Psoas muscle (tissue), 7 donors: ENCODE measurements at regions not wholly inside any gene's neighbourhood (a gene's known extent, or its start where the extent isn't known, plus 50 kb on each side); places are given as distances from the start of the nearest gene placed in this dataset.

Experiments
- ATAC-seq, 4 donors: fragments of 200-7000 bp; cut with Tn5 transposase; one replicate each; pipeline ENCODE4 v1.9.1; 2020; ENCODE audit warnings: moderate library complexity in 3 of 4, mild to moderate bottlenecking in 2 of 4
- DNase-seq, 2 donors: peaks; one replicate each; pipeline ENCODE4 v3.0.0-alpha.2; 2020
- H3K27ac ChIP-seq: fragments of 200-600 bp; one replicate; pipeline ENCODE4 v1.8.0; 2022
- H3K27me3 ChIP-seq, 3 donors: fragments of 200-600 bp in 1 of 3; one replicate each; pipeline versions ENCODE4 v1.6.1 to v1.8.0; 2013 to 2022; ENCODE audit warnings: low read length in 2 of 3, mild to moderate bottlenecking in 2 of 3, moderate library complexity in 1 of 3; ENCODE audit not compliant: insufficient read depth in 3 of 3
- H3K36me3 ChIP-seq, 2 donors: fragments of 200-600 bp in 1 of 2; one replicate each; pipeline versions ENCODE4 v1.6.1 to v1.8.0; 2013 to 2022; ENCODE audit warnings: low read depth in 1 of 2, mild to moderate bottlenecking in 1 of 2, moderate library complexity in 1 of 2; ENCODE audit not compliant: insufficient read depth in 1 of 2
- H3K4me1 ChIP-seq: fragments of 200-600 bp; one replicate; pipeline ENCODE4 v1.8.0; 2022
- H3K4me3 ChIP-seq: fragments of 200-600 bp; one replicate; pipeline ENCODE4 v1.8.0; 2022; ENCODE audit warnings: mild to moderate bottlenecking
- H3K9me3 ChIP-seq: fragments of 200-600 bp; one replicate; pipeline ENCODE4 v1.8.0; 2022
- WGBS, 3 donors: extraction: QIAGEN DNeasy Blood & Tissue Kit; methylation state at CpG; one replicate each; pipeline versions ENCODE4 v1.1.6 to v1.1.7; 2013; 5-methylcytosine and 5-hydroxymethylcytosine counted together
- intact Hi-C, 2 donors: fragments of 100-400 bp; cut with DNase I; formaldehyde crosslinking; loops; one replicate each; pipeline versions ENCODE4 v1.11.0 to v1.14.2; 2022
- TF ChIP-seq, protein P1 (sequence below): fragments of 200-600 bp; IDR thresholded peaks from one replicate; pipeline ENCODE4 v1.8.0; 2022; ENCODE audit warnings: antibody characterized with exemption
- donor health status: healthy with polysubstance abuse.
- donor health status: DM: no; HTN: no; CAD: no; lungs with moderate emphysema.
- donor health status: Bipolar disorder and iron deficiency.
- donor health status: healthy.
- donor health status: DM: yes; HTN: yes; CAD: no.
- donor health status: DM: no; HTN: no; CAD: no.
- donor health status: DM: yes; HTN: yes; CAD: no.

DNA sequence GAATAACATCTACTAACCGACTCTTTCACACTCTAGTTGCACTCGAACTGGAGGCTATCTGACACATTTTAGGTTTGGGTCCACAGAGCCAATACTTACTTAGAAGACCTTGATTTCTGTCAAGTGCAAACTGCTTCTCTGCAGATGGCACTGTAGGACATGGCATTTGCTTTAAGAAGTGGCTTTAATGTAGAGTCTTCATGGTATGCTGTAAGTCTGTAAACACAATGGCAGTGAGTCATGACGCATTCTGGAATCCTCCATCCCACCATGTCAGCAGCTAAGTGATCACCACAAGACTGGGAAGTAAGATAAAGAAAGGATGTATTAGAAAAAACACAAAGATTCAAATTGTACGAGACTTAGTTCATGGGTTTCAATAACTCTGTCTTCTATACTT, 377.0 kb upstream of the NOX3 start:
- Histone ChIP-seq H3K27me3 (no peaks in the 10 kb centered on the region), H3K9me3 (no peaks in the 10 kb centered on the region), H3K36me3 (no peaks in the 10 kb centered on the region), H3K4me1 (no peaks in the 10 kb centered on the region), H3K27ac (no peak overlapping the region), H3K4me3 (no peak overlapping the region)
- TF ChIP-seq, protein P1, sequence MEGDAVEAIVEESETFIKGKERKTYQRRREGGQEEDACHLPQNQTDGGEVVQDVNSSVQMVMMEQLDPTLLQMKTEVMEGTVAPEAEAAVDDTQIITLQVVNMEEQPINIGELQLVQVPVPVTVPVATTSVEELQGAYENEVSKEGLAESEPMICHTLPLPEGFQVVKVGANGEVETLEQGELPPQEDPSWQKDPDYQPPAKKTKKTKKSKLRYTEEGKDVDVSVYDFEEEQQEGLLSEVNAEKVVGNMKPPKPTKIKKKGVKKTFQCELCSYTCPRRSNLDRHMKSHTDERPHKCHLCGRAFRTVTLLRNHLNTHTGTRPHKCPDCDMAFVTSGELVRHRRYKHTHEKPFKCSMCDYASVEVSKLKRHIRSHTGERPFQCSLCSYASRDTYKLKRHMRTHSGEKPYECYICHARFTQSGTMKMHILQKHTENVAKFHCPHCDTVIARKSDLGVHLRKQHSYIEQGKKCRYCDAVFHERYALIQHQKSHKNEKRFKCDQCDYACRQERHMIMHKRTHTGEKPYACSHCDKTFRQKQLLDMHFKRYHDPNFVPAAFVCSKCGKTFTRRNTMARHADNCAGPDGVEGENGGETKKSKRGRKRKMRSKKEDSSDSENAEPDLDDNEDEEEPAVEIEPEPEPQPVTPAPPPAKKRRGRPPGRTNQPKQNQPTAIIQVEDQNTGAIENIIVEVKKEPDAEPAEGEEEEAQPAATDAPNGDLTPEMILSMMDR: no peak
- intact Hi-C loops: no loop called here
- DNase-seq: no peak
- 69 to 87% (median 85%) methylated on average over 4 of the region's 4 CpGs for WGBS, 3 donors
- no peak for ATAC-seq

DNA sequence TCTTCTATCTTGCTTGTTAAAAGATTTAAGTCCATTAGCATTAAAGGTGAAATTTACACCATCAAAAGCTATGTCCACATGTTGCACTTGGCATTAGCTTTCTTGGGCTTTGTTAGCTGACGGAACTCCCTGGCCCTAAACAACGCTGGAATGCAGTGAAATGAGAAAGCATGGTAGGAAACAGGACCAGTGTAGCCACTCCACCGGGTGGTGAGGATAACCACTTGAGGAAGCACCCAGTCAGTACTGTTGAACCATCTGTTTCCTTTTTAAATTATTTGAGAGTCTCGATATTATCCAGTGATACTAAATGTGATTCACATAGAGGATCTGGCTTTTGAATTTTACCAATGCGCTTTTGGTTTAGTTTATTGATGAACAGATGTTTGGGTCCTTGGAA, 374.9 kb upstream of the NOX3 start:
- WGBS, 3 donors: 62 to 82% (median 72%) methylated on average over 5 of the region's 5 CpGs
- Histone ChIP-seq H3K27me3 (no peaks in the 10 kb centered on the region), H3K4me1 (no peaks in the 10 kb centered on the region), H3K4me3 (no peak overlapping the region), H3K9me3 (no peaks in the 10 kb centered on the region), H3K27ac (no peak overlapping the region), H3K36me3 (no peaks in the 10 kb centered on the region)
- DNase-seq (no peak), ATAC-seq (no peak)
- TF ChIP-seq, protein P1: no peak
- intact Hi-C loops: no loop called here

DNA sequence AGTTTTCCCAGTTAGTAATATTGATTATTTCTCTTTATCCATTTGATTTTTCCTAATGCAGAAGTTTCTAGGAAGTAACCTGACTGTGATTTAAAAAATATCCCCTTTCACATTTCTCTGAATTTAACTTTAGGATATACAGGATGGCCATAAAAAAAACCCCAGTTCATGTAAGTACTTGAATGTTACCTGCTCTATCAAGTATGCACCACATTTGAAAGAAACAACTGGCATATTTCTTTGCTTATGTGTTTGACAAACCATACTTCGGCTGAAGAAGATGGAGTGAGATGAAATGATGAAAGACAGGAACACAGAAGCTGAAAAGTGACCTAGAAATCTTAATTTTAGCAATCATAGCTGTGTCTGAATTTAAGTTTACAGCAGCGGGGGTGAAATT, 374.0 kb upstream of the NOX3 start:
- intact Hi-C loops: no loop called here
- H3K27ac ChIP-seq: no peak overlapping the region
- H3K36me3 ChIP-seq: no peaks in the 10 kb centered on the region
- H3K27me3 ChIP-seq: no peaks in the 10 kb centered on the region
- ATAC-seq (no peak), DNase-seq (no peak)
- TF ChIP-seq, protein P1: no peak
- 81 to 83% (median 81%) methylated on average over 2 of the region's 2 CpGs for whole genome bisulfite sequencing, 3 donors
- H3K9me3 ChIP-seq: no peaks in the 10 kb centered on the region
- H3K4me1 ChIP-seq: no peaks in the 10 kb centered on the region
- no peak overlapping the region for H3K4me3 ChIP-seq

DNA sequence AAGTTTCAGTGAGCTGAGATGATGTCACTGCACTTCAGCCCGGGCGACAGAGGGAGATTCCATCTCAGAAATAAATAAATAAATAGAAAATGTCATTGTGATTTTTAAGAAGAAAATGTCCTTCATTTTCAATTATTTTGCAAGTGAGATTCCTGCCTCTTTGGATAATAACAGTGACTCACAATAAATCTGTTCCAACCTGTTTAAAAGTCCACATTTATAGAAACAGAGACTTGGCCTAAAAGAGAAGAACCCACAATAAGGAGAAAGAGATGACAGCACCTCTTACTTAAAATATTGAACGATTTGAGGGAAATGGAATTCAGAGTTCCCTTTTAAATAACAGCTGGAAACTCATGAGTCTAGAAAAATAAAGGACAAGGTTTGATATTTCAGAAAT, 373.4 kb upstream of the NOX3 start:
- H3K4me3 ChIP-seq: no peak overlapping the region
- no peaks in the 10 kb centered on the region for H3K9me3 ChIP-seq
- TF ChIP-seq, protein P1: no peak
- H3K27ac ChIP-seq: no peak overlapping the region
- 76 to 91% (median 85%) methylated on average over 3 of the region's 3 CpGs for WGBS, 3 donors
- no peak for DNase-seq
- intact Hi-C loops: no loop called here
- no peak for ATAC-seq
- H3K4me1 ChIP-seq: no peaks in the 10 kb centered on the region
- no peaks in the 10 kb centered on the region for H3K27me3 ChIP-seq
- no peaks in the 10 kb centered on the region for H3K36me3 ChIP-seq

DNA sequence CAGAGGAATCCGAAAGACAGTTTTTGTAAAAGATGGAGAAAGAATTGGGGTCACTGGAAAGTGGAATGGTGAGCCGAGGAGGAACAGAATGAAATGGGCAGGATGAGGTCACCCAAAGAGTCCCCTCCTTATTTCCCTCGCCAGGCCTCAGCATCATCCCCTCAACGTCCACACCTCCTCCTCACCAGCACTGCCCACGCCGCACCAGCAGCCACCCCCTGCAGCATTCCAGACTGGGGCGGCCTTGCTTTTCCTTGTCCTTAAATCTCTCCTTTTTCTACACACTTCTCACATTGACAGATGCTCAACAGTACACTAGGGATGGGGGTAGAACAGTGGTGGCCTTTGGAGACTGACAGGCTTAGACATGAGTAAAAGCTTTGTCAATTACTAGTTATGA, 363.1 kb upstream of the NOX3 start:
- TF ChIP-seq, protein P1: no peak
- WGBS, 3 donors: 71 to 83% (median 81%) methylated on average over 7 of the region's 7 CpGs
- no peak overlapping the region for H3K4me3 ChIP-seq
- DNase-seq: no peak
- H3K27me3 ChIP-seq: no peaks in the 10 kb centered on the region
- H3K36me3 ChIP-seq: no peaks in the 10 kb centered on the region
- no peaks in the 10 kb centered on the region for H3K4me1 ChIP-seq
- no peak for ATAC-seq
- intact Hi-C loops: no loop called here
- H3K9me3 ChIP-seq: no peaks in the 10 kb centered on the region
- no peak overlapping the region for H3K27ac ChIP-seq
